ENCODE measurements at regions not wholly inside any gene's neighbourhood (a gene's known extent, or its start where the extent isn't known, plus 50 kb on each side); places are given as distances from the start of the nearest gene placed in this dataset.

DNA sequence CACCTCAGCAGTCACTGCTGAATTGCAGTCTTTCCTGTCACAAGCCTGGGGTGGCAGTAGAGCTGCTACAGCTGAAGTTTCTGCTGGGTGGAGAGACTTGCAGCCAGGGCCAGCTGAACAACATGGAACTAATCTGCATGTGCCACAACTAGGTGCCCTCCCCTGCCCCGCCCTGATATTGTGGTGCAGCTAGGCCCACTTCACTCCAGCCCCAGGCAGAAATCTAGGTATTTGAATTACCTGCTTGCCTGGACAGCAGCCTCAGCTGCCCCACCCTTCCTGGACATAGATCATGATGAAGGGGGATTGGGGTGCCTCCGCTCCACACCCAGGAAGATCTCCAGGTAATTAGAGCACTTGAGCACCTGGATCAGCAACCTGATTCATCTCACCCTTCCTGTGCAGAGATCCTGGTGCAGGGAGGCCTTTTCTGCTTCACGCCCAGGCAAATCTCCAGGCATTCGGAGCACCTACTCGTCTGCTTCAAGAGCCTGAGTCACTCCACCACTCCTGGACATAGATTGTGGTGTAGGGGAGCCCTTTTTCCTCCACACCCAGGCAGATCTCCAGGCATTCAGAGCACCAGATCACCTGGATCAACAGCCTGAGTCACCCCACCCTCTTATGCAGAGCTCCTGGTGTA is 477.0 kb downstream of the SOX5 start:
- TF ChIP-seq POLR2A (IDR thresholded peaks at IDR 0.05) (no peak), POLR2AphosphoS5 (IDR thresholded peaks at IDR 0.05) (no peak), CTCF (IDR thresholded peaks at IDR 0.05) (no peak)
